ENCODE measurements at regions not wholly inside any gene's neighbourhood (a gene's known extent, or its start where the extent isn't known, plus 50 kb on each side); places are given as distances from the start of the nearest gene placed in this dataset.

GRCh38 chr10:129397198-129397974, 69.7 kb upstream of the MGMT start:
- DNase-seq, result no peak

GRCh38 chr10:129398711-129399141, 68.3 kb upstream of the MGMT start:
- no peak for DNase-seq

GRCh38 chr10:129400426-129400825, 66.6 kb upstream of the MGMT start:
- DNase-seq, result no peak

- DNase-seq, result no peak
These were observed 64.6 kb upstream of the MGMT start for GRCh38 chr10:129402459-129402858.

- DNase-seq, result no peak
These were observed 63.0 kb upstream of the MGMT start for GRCh38 chr10:129404091-129404490.

GRCh38 chr10:129405389-129405788, 61.7 kb upstream of the MGMT start:
- no peak for DNase-seq

- DNase-seq, result no peak
These were observed 56.2 kb upstream of the MGMT start for GRCh38 chr10:129410688-129411392.

- no peak for DNase-seq
These were observed 55.7 kb upstream of the MGMT start for GRCh38 chr10:129411393-129411705.

- DNase-seq, result no peak
These were observed 55.3 kb upstream of the MGMT start for GRCh38 chr10:129411772-129412171.

GRCh38 chr10:129413024-129413423, 54.0 kb upstream of the MGMT start:
- DNase-seq, result no peak

GRCh38 chr10:129415215-129416140, 51.6 kb upstream of the MGMT start:
- no peak for DNase-seq

- no peak for DNase-seq
These were observed 50.9 kb upstream of the MGMT start for GRCh38 chr10:129416155-129416554.

GRCh38 chr10:129416956-129417765, 49.9 kb upstream of the MGMT start:
- DNase-seq, result no peak

Measured in NCI-H2029 (cell line).